ENCODE measurements at regions not wholly inside any gene's neighbourhood (a gene's known extent, or its start where the extent isn't known, plus 50 kb on each side); places are given as distances from the start of the nearest gene placed in this dataset.

DNA sequence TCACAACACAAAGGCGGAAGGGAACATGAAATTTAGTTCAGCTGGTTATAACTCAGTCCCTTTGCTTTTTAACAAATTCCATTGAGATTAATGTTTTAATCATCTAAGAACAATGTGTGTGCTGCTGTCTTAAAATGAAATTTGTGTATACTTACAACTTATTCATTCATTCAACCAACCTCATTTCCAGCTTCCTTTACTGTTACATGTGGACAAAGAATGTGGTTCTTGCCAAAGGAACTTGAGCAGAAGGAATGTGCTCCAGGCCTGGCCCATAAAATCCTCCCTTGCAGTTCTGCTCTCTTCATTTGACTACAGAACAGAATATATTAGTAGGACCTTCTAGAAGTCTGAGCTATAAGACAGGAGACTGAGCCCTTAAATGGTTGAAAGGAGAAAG, 176.8 kb upstream of the GLRA2 start:
- Histone ChIP-seq H3K9me3 (ENCODE audit: control insufficient read depth, insufficient read depth, low read length) (peaks cover 2% of the 10 kb centered on the region; the same call in 1 of the 2 replicates), H2AK5ac (ENCODE audit: low read depth, low read length) (no peak overlapping the region), H3K4me3 (ENCODE audit: insufficient read depth, low read depth, low read length) (no peak overlapping the region), H3K27ac (ENCODE audit: insufficient read depth, low read length) (no peak overlapping the region), H2BK5ac (ENCODE audit: low read depth, low read length, poor library complexity, severe bottlenecking) (no peak overlapping the region), H2BK120ac (ENCODE audit: low read depth, low read length) (no peak overlapping the region), H3K4me1 (ENCODE audit: control insufficient read depth, insufficient read depth, low read length) (no peaks in the 10 kb centered on the region), H3K14ac (replicated peaks; ENCODE audit: low read depth, low read length) (no peak overlapping the region), H3K23ac (ENCODE audit: low read depth, low read length) (no peak overlapping the region), H2BK20ac (ENCODE audit: low read depth, low read length) (no peak overlapping the region), H4K91ac (ENCODE audit: insufficient read depth, low read depth, low read length) (no peak overlapping the region), H3K18ac (ENCODE audit: low read depth, low read length) (no peak overlapping the region), H4K5ac (ENCODE audit: low read depth, low read length) (no peak overlapping the region), H3K36me3 (ENCODE audit: control insufficient read depth, insufficient read depth, low read length) (no peaks in the 10 kb centered on the region), H4K20me1 (ENCODE audit: insufficient read depth, low read length) (no peaks in the 10 kb centered on the region), H3K79me1 (ENCODE audit: low read depth in 1 of 2, low read length in 2 of 2) (no peaks in the 10 kb centered on the region), H4K8ac (ENCODE audit: low read depth in 2 of 2, low read length in 2 of 2) (no peak overlapping the region), H2AK9ac (replicated peaks; ENCODE audit: low read depth, low read length, poor library complexity) (no peak overlapping the region), H3K27me3 (ENCODE audit: control insufficient read depth, insufficient read depth, low read length) (no peaks in the 10 kb centered on the region), H3K9me1 (ENCODE audit: insufficient read depth, low read length) (no peaks in the 10 kb centered on the region), H3K4ac (ENCODE audit: low read depth, low read length) (no peak overlapping the region), H3K4me2 (ENCODE audit: low read depth, low read length) (no peak overlapping the region), H2AFZ (replicated peaks; ENCODE audit: low read length, poor library complexity) (no peak overlapping the region), H3K9ac (ENCODE audit: low read depth, low read length) (no peak overlapping the region), H2BK15ac (ENCODE audit: low read depth, low read length) (no peak overlapping the region), H3K56ac (ENCODE audit: extremely low read depth, insufficient read depth, low read length) (no peak overlapping the region)
- CTCF ChIA-PET = no interaction called here
- intact Hi-C loops (cut with micrococcal nuclease) (no loop called here), in situ Hi-C loops (cut with MboI; ENCODE audit: low sequenced_read_pairs) (no loop called here), dilution Hi-C loops (cut with HindIII; ENCODE audit: low sequenced_read_pairs, unreplicated experiment) (no loop called here)
- no peak for TF ChIP-seq BHLHE40 (IDR thresholded peaks at IDR 0.05; ENCODE audit: low read depth, low read length)
- TF ChIP-seq POLR2A (IDR thresholded peaks at IDR 0.05; ENCODE audit: low read depth, low read length) = no peak
- TF ChIP-seq MAZ (IDR thresholded peaks at IDR 0.05; ENCODE audit: borderline replicate concordance, low read depth, low read length) = no peak
- TF ChIP-seq RAD21 (IDR thresholded peaks at IDR 0.05; ENCODE audit: low read length) = no peak
- TF ChIP-seq, protein P1, sequence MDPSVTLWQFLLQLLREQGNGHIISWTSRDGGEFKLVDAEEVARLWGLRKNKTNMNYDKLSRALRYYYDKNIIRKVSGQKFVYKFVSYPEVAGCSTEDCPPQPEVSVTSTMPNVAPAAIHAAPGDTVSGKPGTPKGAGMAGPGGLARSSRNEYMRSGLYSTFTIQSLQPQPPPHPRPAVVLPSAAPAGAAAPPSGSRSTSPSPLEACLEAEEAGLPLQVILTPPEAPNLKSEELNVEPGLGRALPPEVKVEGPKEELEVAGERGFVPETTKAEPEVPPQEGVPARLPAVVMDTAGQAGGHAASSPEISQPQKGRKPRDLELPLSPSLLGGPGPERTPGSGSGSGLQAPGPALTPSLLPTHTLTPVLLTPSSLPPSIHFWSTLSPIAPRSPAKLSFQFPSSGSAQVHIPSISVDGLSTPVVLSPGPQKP (IDR thresholded peaks at IDR 0.05; ENCODE audit: borderline replicate concordance, low read depth, low read length) = no peak
- TF ChIP-seq RFX5 (IDR thresholded peaks at IDR 0.05; ENCODE audit: low read depth, low read length) = no peak
- no peak for TF ChIP-seq MAFK (IDR thresholded peaks at IDR 0.05; ENCODE audit: low read depth, low read length)
- no peak for TF ChIP-seq RCOR1 (IDR thresholded peaks at IDR 0.05; ENCODE audit: insufficient replicate concordance, low read length)
- TF ChIP-seq, protein P2, sequence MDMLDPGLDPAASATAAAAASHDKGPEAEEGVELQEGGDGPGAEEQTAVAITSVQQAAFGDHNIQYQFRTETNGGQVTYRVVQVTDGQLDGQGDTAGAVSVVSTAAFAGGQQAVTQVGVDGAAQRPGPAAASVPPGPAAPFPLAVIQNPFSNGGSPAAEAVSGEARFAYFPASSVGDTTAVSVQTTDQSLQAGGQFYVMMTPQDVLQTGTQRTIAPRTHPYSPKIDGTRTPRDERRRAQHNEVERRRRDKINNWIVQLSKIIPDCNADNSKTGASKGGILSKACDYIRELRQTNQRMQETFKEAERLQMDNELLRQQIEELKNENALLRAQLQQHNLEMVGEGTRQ (IDR thresholded peaks at IDR 0.05; ENCODE audit: low read depth, low read length) = no peak
- TF ChIP-seq NFE2L2 (IDR thresholded peaks at IDR 0.05; ENCODE audit: low read depth, low read length) = no peak
- TF ChIP-seq MXI1 (IDR thresholded peaks at IDR 0.05; ENCODE audit: borderline replicate concordance, low read depth, low read length) = no peak
- TF ChIP-seq CHD1 (IDR thresholded peaks at IDR 0.05; ENCODE audit: low read depth, low read length) = no peak
- TF ChIP-seq SMC3 (IDR thresholded peaks at IDR 0.05; ENCODE audit: low read depth, low read length) = no peak
- no peak for TF ChIP-seq CTCF (conservative IDR thresholded peaks at IDR 0.05; ENCODE audit: low read depth, low read length)
- no peak for TF ChIP-seq FOS (IDR thresholded peaks at IDR 0.05; ENCODE audit: low read depth, low read length)
- TF ChIP-seq CEBPB (IDR thresholded peaks at IDR 0.05; ENCODE audit: low read depth, low read length) = no peak
- no CpG with 5 or more reads among the region's 1 CpG for WGBS, 2 experiments (ENCODE audit: extremely low coverage in 2 of 2, insufficient read length in 1 of 2)
- ATAC-seq (ENCODE audit: low read depth) = no peak
- no peak for DNase-seq
- BruUV-seq (replicated peaks) = no TSS peak
- POLR2A ChIA-PET (ENCODE audit: unreplicated experiment) = no interaction called here
